H1 (cell line): ENCODE measurements at regions not wholly inside any gene's neighbourhood (a gene's known extent, or its start where the extent isn't known, plus 50 kb on each side); places are given as distances from the start of the nearest gene placed in this dataset.
"Not testable (repeated sequence)": the region's sequence is repeated elsewhere in the genome, so short reads cannot be mapped to it uniquely, and the experiment has no call there.

Experiments
- CTCF ChIA-PET: fragments of 300-600 bp; sonication (Branson Sonifier 250); formaldehyde crosslinking; loops from one replicate; lab custom pipeline; 2021; ENCODE audit not compliant: partially characterized antibody; lab: Charles Lee
- POLR2A ChIA-PET: fragments of 300-600 bp; sonication (Branson Sonifier 250); formaldehyde crosslinking; loops from one replicate; lab custom pipeline; 2021; ENCODE audit warnings: inconsistent platforms; ENCODE audit not compliant: partially characterized antibody; lab: Charles Lee
- DNase-seq, 2 experiments: peaks; one replicate each; pipeline versions ENCODE4 v3.0.0 to v3.0.0-alpha.2; 2010 to 2022; ENCODE audit warnings: low spot score in 2 of 2, low read depth in 1 of 2, mixed read lengths in 1 of 2
- FAIRE-seq: peaks from 2 replicates; lab custom pipeline; 2011; peaks lifted over from hg19 to GRCh38; lab: Jason Lieb, UNC
- H2AFZ ChIP-seq: 2 replicates; pipeline ENCODE4 v1.8.1; 2012; ENCODE audit warnings: low read length, inconsistent platforms
- H2AK5ac ChIP-seq: 2 replicates; pipeline ENCODE4 v1.6.1; 2013; ENCODE audit warnings: low read depth, low read length
- H2BK120ac ChIP-seq: replicated peaks from 2 replicates; pipeline ENCODE3; 2013; ENCODE audit warnings: low read depth, low read length, inconsistent platforms
- H2BK12ac ChIP-seq: 2 replicates; pipeline ENCODE4 v1.6.1; 2013; ENCODE audit warnings: low read depth, low read length
- H2BK15ac ChIP-seq: 2 replicates; pipeline ENCODE4 v1.6.1; 2013; ENCODE audit warnings: low read length
- H2BK20ac ChIP-seq: 2 replicates; pipeline ENCODE4 v1.6.1; 2013; ENCODE audit warnings: low read length
- H2BK5ac ChIP-seq: 2 replicates; pipeline ENCODE4 v1.6.1; 2013; ENCODE audit warnings: low read depth, low read length
- H3K14ac ChIP-seq: 2 replicates; pipeline ENCODE4 v1.6.1; 2013; ENCODE audit warnings: inconsistent platforms; ENCODE audit not compliant: insufficient read length
- H3K18ac ChIP-seq: 2 replicates; pipeline ENCODE4 v1.6.1; 2013; ENCODE audit warnings: low read length; ENCODE audit errors: extremely low read depth
- H3K23ac ChIP-seq: 2 replicates; pipeline ENCODE4 v1.6.1; 2013; ENCODE audit warnings: inconsistent platforms; ENCODE audit not compliant: insufficient read length
- H3K23me2 ChIP-seq: 2 replicates; pipeline ENCODE4 v1.6.1; 2013; ENCODE audit warnings: low read depth, low read length
- H3K27ac ChIP-seq: 2 replicates; pipeline ENCODE4 v1.6.1; 2011; ENCODE audit warnings: low read depth, low read length, inconsistent platforms
- H3K27me3 ChIP-seq, 4 experiments: replicated peaks in 1 of 4; 1 replicate in 1 of 4; 2 replicates in 3 of 4; pipeline versions ENCODE4 v1.6.1 to v1.8.1; 2011 to 2013; ENCODE audit warnings: low read length in 3 of 4, mild to moderate bottlenecking in 3 of 4, inconsistent platforms in 2 of 4, mixed read lengths in 2 of 4, moderate library complexity in 1 of 4; ENCODE audit not compliant: control insufficient read depth in 3 of 4, insufficient read depth in 3 of 4; ENCODE audit errors: extremely low read depth in 1 of 4
- H3K36me3 ChIP-seq, 4 experiments: 2 replicates each; pipeline versions ENCODE4 v1.6.1 to v1.8.1; 2011 to 2013; ENCODE audit warnings: mild to moderate bottlenecking in 4 of 4, low read length in 3 of 4, moderate library complexity in 2 of 4, control low read depth in 1 of 4, inconsistent platforms in 1 of 4; ENCODE audit not compliant: insufficient read depth in 4 of 4, control insufficient read depth in 2 of 4
- H3K4ac ChIP-seq: replicated peaks from 2 replicates; pipeline ENCODE3; 2013; ENCODE audit warnings: low read length, low read depth, mixed read lengths, inconsistent platforms; ENCODE audit not compliant: insufficient read length
- H3K4me1 ChIP-seq, 4 experiments: replicated peaks in 1 of 4; 1 replicate in 1 of 4; 2 replicates in 3 of 4; pipeline versions ENCODE4 v1.6.1 to v1.8.1; 2011 to 2013; ENCODE audit warnings: low read length in 3 of 4, inconsistent platforms in 2 of 4, mixed read lengths in 1 of 4; ENCODE audit not compliant: insufficient read depth in 4 of 4, control insufficient read depth in 3 of 4
- H3K4me2 ChIP-seq, 2 experiments: 2 replicates each; pipeline versions ENCODE4 v1.6.1 to v1.8.1; 2011 to 2013; ENCODE audit warnings: low read depth in 2 of 2, low read length in 2 of 2, control low read depth in 1 of 2, inconsistent platforms in 1 of 2, mild to moderate bottlenecking in 1 of 2; ENCODE audit not compliant: insufficient read depth in 1 of 2
- H3K4me3 ChIP-seq, 4 experiments: fragments of 200-600, 300-600 bp in 1 of 4; sonication (generic), shearing (Covaris generic), sonication (Bioruptor Twin) in 1 of 4; 2 replicates each; pipeline versions ENCODE4 v1.5.1 to v1.8.1; 2011 to 2016; ENCODE audit warnings: low read length in 4 of 4, low read depth in 3 of 4, control low read depth in 2 of 4, inconsistent platforms in 2 of 4, mild to moderate bottlenecking in 2 of 4, mixed read lengths in 1 of 4, moderate library complexity in 1 of 4; ENCODE audit not compliant: insufficient read depth in 2 of 4; ENCODE audit errors: extremely low read depth in 1 of 4
- H3K56ac ChIP-seq: replicated peaks from 2 replicates; pipeline ENCODE3; 2013; ENCODE audit warnings: low read depth, mild to moderate bottlenecking, mixed read lengths, low read length, inconsistent platforms; ENCODE audit not compliant: insufficient read length
- H3K79me1 ChIP-seq: 2 replicates; pipeline ENCODE4 v1.6.1; 2013; ENCODE audit warnings: low read depth, low read length, control low read depth
- H3K79me2 ChIP-seq, 2 experiments: 2 replicates each; pipeline versions ENCODE4 v1.6.1 to v1.8.1; 2012 to 2013; ENCODE audit warnings: low read length in 2 of 2, mild to moderate bottlenecking in 2 of 2, inconsistent platforms in 1 of 2; ENCODE audit not compliant: insufficient read depth in 2 of 2, control insufficient read depth in 1 of 2
- H3K9ac ChIP-seq, 4 experiments: replicated peaks in 1 of 4; 1 replicate in 1 of 4; 2 replicates in 3 of 4; pipeline versions ENCODE4 v1.6.1 to v1.8.1; 2011 to 2013; ENCODE audit warnings: low read depth in 3 of 4, low read length in 3 of 4, control low read depth in 2 of 4, mild to moderate bottlenecking in 2 of 4, moderate library complexity in 2 of 4, inconsistent platforms in 1 of 4; ENCODE audit errors: extremely low read depth in 1 of 4
- H3K9me3 ChIP-seq, 2 experiments: 2 replicates each; pipeline versions ENCODE4 v1.6.1 to v1.8.1; 2012 to 2013; ENCODE audit warnings: mild to moderate bottlenecking in 2 of 2, moderate library complexity in 2 of 2, control low read depth in 1 of 2, inconsistent platforms in 1 of 2, low read depth in 1 of 2, low read length in 1 of 2, mixed read lengths in 1 of 2; ENCODE audit not compliant: insufficient read depth in 2 of 2
- H4K20me1 ChIP-seq, 2 experiments: replicated peaks in 1 of 2; 2 replicates each; pipeline versions ENCODE3 to v1.8.1; 2011 to 2013; ENCODE audit warnings: inconsistent platforms in 2 of 2, low read length in 2 of 2, mild to moderate bottlenecking in 1 of 2; ENCODE audit not compliant: insufficient read depth in 2 of 2, control insufficient read depth in 1 of 2
- H4K5ac ChIP-seq: 2 replicates; pipeline ENCODE4 v1.6.1; 2013; ENCODE audit warnings: low read length, low read depth, mixed read lengths, inconsistent platforms; ENCODE audit not compliant: insufficient read length
- H4K8ac ChIP-seq: 2 replicates; pipeline ENCODE4 v1.8.0; 2013; ENCODE audit warnings: mild to moderate bottlenecking, moderate library complexity, low read length, inconsistent platforms; ENCODE audit not compliant: insufficient read depth; ENCODE audit errors: extremely low read depth
- H4K91ac ChIP-seq: replicated peaks from 2 replicates; pipeline ENCODE3; 2013; ENCODE audit warnings: low read length, mixed read lengths, inconsistent platforms; ENCODE audit not compliant: insufficient read length
- ASH2L ChIP-seq: fragments of 200-600, 300-600 bp; sonication (generic); IDR thresholded peaks from one replicate; pipeline ENCODE4 v1.7.1; 2017; ENCODE audit warnings: low read length
- ATF2 ChIP-seq: IDR thresholded peaks from 2 replicates; pipeline ENCODE4 v1.6.1; 2012; ENCODE audit warnings: low read length, inconsistent platforms
- RFX5 ChIP-seq: IDR thresholded peaks from 2 replicates; pipeline ENCODE4 v1.6.1; 2011; ENCODE audit warnings: low read depth, low read length, improper control_type of control experiment, borderline replicate concordance
- WGBS, 2 experiments: shearing (Covaris generic) in 1 of 2; methylation state at CpG; one replicate each; pipeline versions ENCODE4 v1.1.6 to v1.1.7; 2013 to 2015; ENCODE audit warnings: low lambda C conversion rate in 2 of 2, mixed read lengths in 2 of 2, inconsistent platforms in 1 of 2, low coverage in 1 of 2, missing lambda C conversion rate in 1 of 2; ENCODE audit not compliant: insufficient replicate concordance in 2 of 2, insufficient coverage in 1 of 2, insufficient read length in 1 of 2; ENCODE audit errors: extremely low coverage in 1 of 2, missing lambda C conversion rate in 1 of 2; 5-methylcytosine and 5-hydroxymethylcytosine counted together

- TF ChIP-seq ATF2 (no peak), RFX5 (no peak), ASH2L (no peak)
- TF ChIP-seq, all 59 proteins: peak for 0
Observed at GRCh38 chr5:166639151-166639550, 1652.3 kb upstream of the WWC1 start (continued).

- H3K36me3 ChIP-seq, H3K27me3 ChIP-seq, H3K9me3 ChIP-seq, CTCF ChIA-PET, H3K9ac ChIP-seq, H2BK20ac ChIP-seq, H2BK15ac ChIP-seq, POLR2A ChIA-PET, H4K5ac ChIP-seq, H3K23ac ChIP-seq, H3K14ac ChIP-seq, H2BK5ac ChIP-seq, H3K56ac ChIP-seq, H3K4me3 ChIP-seq, H3K79me2 ChIP-seq, H3K27ac ChIP-seq, DNase-seq, H4K91ac ChIP-seq, H3K23me2 ChIP-seq, H2AFZ ChIP-seq, H3K4me2 ChIP-seq, H2BK120ac ChIP-seq, H3K4ac ChIP-seq, H4K20me1 ChIP-seq, FAIRE-seq, H4K8ac ChIP-seq, H3K18ac ChIP-seq, H2AK5ac ChIP-seq, H3K79me1 ChIP-seq, H2BK12ac ChIP-seq, H3K4me1 ChIP-seq: not testable (repeated sequence)
- 97% methylated on average over 10 of the region's 10 CpGs; no CpG with 5 or more reads in 1 of the 2 experiments for WGBS, 2 experiments
Observed at GRCh38 chr5:166640136-166640535, 1651.3 kb upstream of the WWC1 start.
